ENCODE measurements at regions not wholly inside any gene's neighbourhood (a gene's known extent, or its start where the extent isn't known, plus 50 kb on each side); places are given as distances from the start of the nearest gene placed in this dataset.
"Not testable (repeated sequence)": the region's sequence is repeated elsewhere in the genome, so short reads cannot be mapped to it uniquely, and the experiment has no call there.

DNA sequence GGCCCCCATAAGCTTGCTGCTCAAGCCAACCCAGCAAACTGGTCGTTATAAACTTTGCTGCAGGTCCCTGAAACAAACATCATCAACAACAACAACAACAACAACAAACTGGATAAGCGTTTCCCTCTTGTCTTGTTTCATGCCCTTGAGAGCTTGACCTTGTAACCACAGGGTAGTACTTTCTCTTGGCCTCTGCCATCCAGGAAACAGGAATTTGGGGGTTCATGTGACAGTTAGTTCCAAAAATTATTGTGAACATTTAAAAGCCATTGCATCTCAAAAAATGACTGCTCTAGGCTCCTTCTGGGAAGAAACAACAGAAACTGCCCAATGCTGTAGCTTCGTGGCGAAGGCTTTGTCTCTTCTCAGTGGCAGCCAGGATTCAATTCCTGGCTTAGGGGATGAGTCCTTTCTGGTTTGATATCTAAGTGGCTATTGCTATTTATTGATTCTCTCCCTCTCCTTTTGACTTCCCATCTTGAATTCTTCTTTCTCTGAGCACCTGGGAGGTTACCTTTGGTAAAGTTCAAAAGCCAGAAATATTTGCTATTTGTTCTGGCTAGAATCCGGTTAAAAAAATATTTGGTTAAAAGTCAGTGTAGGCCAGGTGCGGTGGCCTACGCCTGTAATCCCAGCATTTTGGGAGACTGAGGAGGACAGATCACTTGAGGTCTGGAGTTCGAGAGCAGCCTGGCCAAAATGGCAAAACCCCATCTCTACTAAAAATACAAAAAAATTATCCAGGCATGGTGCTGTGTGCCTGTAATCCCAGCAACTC, 52.0 kb upstream of the CPM start:
- no peak for DNase-seq (ENCODE audit: low read depth in 2 of 2)

DNA sequence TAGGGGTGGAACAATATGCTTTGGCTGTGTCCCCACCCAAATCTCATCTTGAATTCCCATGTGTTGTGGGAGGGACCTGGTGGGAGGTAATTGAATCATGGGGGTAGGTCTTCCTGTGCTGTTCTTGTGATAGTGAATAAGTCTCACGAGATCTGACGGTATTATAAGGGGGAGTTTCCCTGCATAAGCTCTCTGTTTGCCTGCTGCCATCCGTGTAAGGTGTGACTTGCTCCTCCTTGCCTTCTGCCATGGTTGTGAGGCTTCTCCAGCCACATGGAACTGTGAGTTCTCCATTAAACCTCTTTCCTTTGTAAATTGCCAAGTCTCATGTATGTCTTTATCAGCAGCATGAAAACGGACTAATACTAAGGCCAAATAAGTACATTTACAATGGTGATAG, 64.6 kb upstream of the CPM start:
- not testable (repeated sequence) for DNase-seq (ENCODE audit: low read depth in 2 of 2)

DNA sequence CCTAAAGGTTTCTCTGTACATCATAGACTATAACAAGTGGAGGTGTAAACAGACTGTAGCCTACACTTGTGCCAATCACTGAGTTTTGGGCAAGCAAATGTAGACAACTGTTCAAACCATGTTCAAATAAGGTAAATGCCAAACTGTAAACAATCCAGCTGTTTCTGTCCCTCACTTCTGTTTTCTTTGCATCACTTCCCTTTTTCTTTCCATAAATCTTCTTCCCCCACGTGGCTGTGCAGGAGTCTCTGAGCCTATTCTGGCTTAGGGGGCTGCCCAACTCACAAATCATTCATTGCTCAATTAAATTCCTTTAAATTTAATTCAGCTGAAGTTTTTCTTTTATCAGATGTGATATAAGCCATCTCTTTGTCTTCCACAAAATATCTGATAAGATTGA, 65.1 kb upstream of the CPM start:
- DNase-seq (ENCODE audit: low read depth in 2 of 2): no peak

DNA sequence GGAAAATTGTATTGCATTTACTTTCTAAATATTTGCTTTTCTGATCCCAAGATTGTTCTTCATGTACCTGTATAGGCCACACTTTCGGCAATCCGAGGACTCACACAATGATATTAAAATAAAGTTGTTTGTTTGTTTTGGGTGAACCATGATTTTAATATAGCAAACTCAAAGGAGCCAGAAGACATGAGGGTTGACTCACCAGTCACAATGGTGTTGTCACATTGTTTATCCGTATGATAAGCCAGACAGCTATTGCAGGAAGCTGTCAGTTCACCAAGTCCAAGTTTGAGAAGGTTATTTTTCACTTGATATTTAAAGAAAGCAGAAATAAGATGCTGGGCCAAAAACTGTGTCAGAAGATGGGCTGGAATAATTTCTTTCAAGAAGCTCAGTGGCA, 67.1 kb upstream of the CPM start:
- DNase-seq (ENCODE audit: low read depth in 2 of 2): no peak

DNA sequence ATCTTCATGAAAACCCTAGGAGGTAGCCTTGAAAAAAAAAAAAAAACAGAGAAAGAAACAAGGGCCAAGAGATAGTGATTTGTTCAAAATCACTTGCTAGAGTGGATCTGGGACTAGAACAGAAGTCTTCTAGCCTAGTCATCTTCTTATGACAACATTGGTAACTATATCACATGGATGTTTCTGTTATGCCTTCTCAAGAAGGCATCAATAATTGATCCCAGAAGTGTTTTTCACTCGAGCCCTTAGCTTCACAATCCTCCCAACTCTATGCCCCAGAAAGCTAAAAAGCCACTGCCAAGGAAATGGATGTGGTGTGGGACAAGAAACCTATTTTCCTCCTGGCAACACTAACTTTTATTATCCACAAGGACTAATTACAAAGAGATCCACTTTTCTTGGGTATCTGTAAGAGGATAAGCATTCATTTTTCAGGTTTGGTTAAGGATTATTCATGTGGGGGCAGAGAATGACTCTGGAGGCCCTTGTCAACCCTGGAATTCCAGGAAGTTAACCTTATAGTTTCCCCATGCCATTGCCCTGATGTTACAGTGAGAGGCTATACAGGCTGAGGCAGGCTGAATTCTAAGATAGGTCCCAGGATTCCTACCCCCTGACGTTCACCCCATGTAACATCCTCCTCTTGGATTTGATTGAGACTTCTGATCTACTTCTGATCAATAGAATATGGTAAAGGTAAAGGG, 67.7 kb upstream of the CPM start:
- DNase-seq (ENCODE audit: low read depth in 2 of 2): no peak

DNA sequence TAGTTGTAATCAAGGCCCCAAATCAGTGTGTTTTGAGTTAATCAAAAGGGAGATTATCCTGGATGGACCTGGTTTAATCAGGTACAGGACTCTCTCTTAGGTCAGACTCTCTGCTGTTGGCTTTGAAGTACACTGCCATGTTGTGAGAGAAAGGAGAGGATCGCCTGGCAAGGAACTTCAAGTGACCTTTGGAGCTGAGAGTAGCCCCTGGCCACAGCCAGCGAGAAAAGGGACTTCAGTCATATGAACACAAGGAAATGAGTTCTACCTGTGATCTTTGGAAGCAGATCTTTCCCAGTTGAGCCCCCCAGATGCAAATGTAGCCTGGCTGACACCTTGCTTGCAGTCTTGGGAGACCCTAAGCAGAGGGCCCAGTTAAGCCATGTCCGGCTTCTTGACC, 68.3 kb upstream of the CPM start:
- DNase-seq (ENCODE audit: low read depth in 2 of 2): no peak

DNA sequence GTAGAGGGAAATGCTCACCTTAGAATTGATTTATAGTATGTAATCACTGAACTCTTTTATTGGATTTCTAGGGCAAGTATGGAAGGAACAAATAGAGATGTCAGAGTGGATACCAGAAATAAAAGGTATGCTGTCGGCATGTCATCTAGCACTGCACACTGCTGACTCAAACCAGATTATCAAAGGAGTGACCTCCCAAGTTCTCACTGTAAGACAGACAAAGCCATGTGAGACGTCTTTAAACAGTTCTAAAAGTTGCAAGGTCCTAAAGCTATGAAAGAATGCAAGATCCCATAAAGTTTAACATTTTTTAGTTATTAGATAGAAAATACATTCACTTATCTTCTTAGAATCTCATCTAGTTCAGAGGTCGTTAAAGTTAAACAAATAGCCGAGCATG, 70.0 kb upstream of the CPM start:
- no peak for DNase-seq (ENCODE audit: low read depth in 2 of 2)

DNA sequence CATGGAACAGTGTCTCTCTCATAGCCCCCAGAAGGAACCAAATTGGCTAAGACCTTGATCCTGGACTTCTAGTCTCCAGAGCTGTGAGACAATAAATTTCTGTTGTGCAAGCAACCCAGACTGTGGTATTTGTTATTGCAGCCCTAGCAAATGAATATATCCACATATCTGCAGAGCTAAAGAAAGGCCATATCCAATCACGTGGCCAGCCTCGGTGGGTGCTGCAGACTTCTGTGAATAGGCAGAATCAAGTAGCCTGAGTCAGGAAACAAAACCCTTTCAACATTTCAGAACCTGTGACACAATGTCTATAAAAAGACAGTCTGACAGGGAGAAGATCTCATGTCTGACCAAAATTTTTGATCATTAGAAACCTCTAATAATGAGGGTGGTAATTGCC, 71.0 kb upstream of the CPM start:
- DNase-seq (ENCODE audit: low read depth in 2 of 2): no peak

DNA sequence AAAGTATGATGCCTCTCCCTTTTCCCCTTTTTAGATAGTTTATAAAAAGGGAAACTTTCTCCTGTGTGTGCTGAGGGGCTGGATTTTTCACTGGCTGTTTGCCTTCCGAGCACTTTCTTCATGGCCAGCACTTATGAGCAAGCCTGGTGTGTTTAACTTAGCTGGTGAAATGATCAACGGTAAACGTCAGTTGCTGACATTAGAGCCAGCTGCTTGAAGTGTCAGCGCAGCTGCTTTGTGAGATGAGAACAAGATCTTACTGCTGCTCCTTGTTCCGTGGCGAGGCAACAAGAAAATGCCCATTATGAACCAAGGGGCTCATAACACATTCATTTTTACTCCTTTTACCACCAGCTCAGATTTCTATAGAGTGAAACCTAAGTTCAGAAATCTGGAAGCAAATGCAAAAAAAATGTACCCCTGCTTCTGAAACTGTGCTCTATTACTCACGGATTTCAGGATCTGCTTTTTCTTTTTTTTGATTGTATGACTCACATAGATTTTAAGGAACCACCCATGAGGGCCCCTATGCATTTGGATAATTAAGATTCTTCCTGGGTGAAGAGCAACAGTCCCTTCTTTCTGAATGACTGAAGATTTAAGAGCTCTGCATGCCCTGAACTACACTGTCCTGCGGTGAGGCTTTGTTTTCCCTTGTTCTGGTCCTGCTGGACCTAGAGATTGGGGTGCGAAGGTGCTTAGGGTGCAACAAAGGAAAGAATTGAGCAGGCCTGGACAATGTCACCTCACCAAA, 74.3 kb upstream of the CPM start:
- DNase-seq (ENCODE audit: low read depth in 2 of 2): peak in 1 of 2 donors; percentile 2

DNA sequence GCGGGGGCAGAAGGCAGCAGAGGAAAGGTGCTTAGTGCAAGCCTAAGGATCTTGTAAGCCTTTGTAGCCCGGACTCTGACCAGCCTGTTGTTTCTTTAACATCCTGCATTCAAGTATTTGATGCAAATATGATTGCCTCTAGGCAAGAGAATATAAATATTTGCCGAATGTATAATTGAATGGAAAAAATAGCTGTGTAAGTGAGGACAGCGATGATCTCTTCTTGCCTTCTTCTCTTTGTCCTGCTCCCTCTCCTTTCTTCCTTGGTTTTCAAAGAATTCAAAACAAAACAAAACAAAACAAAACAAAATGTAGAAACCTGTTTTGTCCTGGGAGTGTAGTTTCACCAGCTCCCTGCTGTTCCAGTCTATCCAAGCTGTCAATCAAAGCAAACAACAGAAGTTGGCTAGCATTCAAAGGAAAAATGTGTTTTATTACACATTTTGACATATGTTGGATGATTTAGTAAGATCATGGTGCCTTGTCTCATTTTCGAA, 74.9 kb upstream of the CPM start:
- no peak for DNase-seq (ENCODE audit: low read depth in 2 of 2)

DNA sequence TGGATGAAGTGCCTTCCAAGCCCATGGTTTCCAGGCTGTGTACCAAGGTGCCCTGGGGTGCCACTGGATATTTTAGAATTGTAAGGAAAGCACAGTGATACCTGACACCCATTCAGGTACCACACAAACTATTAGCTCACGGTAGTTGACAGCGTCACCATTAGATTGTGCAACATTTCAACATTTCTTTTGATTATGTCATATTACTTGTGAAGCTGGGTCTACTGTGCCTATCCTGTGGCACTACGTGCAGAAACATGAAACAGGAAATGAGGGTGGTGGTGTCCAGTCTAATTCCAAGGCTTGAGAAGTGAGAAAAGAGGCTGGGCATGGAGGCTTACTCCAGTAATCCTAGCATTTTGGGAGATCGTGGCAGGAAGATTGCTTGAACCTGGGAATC, 75.5 kb upstream of the CPM start:
- no peak for DNase-seq (ENCODE audit: low read depth in 2 of 2)

DNA sequence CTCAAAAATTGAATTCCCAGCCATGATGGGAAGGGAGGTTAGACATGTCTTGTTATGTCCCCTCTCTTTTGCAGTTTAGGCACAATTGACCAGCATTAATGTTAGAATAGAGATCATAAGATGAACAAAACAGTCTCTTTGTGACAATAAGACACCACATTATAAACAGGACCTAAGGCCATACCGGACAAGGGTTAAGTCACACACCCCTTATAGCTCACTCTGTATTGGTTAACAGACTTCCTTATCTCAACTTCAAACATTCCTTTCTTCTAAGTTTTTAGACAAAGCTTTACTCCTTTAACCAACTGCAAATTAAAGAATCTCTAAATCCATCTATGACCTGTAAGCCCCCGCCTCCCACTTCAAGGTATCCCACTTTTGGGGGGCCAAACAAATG, 81.1 kb upstream of the CPM start:
- DNase-seq (ENCODE audit: low read depth in 2 of 2): no peak

DNA sequence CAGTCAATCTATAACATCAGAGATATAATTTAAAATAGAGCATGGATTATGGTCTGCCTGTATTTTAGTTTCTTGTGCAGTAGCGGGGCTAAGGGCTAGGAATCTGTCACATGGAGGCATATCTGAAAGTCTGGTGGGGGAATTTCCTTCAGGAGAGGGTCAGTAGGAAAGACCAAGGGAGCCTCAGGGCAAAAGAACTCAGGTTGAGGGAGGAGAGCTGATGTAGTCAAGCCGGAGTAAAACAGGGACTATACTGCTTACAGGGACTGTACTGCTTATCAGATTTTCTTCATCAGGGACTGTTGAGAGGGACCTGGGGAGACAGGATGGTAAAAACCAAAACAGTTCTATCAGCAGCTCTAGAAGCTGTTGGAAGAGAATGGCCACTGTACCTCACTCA, 82.0 kb upstream of the CPM start:
- no peak for DNase-seq (ENCODE audit: low read depth in 2 of 2)

DNA sequence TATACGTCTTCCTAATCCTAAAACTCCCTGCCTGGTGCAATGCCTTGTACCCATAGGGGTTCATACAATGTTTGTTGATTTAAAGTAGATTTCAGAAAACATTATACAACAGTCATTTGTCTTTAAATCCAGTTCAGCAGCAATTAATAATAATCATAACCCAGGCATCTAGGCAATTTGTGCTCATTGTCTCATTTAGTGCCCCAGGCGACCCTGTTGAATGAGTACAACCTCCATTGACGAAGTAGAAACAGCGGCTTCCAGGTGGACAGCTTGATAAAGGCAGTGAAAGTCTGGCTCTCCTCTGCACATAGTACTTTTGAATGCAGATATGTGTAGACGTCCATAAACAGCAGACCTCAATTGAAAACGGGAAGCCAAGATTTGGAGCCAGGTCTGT, 82.9 kb upstream of the CPM start:
- DNase-seq (ENCODE audit: low read depth in 2 of 2): no peak

DNA sequence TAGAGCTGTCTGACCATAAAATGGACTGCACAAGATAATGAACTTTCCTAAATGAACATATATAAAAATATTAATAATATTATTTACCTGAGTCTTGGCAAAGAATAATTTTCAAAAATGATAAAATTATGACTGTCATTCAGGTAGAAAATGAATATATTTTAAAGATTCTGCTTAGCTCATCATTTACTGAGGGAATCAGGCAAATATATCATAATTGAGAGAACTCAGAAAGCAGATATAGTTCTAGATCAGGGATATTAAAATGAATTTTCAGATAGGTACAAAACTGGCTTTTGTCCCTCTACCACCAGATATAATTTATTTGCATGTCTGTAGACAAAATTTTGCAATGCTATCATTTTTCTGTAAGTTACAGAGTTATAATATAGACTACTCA, 86.1 kb upstream of the CPM start:
- DNase-seq (ENCODE audit: low read depth in 2 of 2): no peak

DNA sequence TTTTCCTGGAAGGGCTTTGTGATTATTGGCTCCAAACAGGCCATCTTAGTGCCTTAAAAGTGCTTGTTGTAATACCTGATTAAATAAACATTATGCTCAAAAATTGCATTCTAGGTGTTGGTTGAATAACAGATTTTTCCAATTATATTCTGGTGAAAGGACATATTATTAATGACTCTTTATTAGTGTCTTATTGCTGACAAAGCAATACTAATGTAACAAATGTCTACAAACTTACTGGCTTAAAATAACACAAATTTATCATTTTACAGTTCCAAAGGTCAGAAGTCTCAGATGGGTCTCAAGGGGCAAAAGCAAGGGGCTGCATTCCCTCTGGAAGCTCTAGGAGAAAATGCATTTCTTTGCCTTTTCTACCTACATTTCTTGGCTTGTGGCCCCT, 86.9 kb upstream of the CPM start:
- no peak for DNase-seq (ENCODE audit: low read depth in 2 of 2)

DNA sequence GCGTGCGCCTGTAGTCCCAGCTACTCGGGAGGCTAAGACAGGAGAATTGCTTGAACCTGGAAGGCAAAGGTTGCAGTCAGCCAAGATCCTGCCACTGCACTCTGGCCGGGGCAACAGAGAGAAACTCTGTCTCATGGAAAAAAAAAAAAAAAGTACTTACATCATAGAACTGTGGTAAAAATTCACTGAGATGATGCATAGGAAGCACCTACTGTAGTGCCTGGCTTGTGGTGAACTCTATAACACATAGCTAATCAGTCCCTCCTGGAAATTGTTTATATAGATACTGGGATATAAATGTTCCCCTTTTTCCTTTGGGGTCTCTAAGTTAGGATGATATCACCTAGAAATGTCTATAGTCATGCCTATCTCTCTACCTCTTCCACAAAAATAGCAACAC, 89.7 kb upstream of the CPM start:
- no peak for DNase-seq (ENCODE audit: low read depth in 2 of 2)

DNA sequence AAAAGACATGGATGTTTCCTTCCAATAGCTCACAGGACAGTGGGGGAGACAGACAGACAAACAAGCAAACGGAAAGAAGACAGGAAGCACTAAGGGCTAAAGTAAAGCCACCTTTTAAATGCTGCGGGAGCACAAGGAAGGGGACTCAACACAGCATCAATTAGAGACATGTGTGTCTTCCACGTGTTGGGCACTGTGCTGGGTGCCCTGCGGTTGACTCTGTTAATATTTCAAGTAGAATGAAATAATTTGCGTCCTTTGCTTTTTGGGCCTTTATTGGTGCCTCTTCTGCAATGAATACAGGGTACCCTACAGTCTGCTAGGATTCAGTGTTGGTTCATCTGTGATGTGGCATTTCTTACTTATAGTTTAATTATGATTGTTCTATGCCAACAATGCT, 90.9 kb upstream of the CPM start:
- DNase-seq (ENCODE audit: low read depth in 2 of 2): no peak

DNA sequence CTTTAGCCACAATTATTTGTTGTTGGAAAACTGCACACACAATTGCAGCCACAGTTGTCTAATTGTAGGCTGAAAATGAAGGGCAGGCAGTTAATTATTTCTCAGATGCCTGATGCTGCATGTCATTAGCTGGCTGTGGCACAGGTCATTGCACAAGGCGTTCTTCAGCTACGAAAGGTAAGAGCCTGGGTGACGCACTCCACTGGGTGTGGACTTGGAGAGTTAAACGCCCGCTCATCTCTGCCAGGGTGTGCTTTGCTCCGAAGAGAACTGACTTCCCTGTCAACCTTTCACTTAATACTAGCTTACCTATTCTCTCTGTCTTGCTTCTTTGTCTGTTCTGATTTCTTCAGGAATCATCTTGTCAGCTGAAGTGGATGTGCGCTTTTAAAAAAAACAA, 91.4 kb upstream of the CPM start:
- no peak for DNase-seq (ENCODE audit: low read depth in 2 of 2)

DNA sequence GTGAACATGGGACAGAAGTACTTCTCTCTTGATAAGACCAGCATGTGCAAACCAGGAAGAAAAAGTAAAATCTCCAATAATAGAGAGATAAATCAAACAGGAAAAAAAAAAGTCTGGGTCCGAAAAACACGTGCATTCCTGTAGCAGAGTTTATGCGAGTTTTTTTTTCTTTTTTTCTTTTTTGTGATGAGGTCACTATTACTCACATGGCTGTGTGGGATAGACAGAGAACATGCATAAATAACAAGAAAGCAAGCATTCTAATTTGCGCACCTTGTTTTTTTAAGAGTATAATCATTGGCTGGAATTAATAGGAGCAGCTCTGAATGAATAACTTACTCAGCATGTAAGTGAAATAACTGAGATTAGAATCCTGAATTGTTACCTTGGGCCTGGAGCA, 91.9 kb upstream of the CPM start:
- DNase-seq (ENCODE audit: low read depth in 2 of 2): no peak

DNA sequence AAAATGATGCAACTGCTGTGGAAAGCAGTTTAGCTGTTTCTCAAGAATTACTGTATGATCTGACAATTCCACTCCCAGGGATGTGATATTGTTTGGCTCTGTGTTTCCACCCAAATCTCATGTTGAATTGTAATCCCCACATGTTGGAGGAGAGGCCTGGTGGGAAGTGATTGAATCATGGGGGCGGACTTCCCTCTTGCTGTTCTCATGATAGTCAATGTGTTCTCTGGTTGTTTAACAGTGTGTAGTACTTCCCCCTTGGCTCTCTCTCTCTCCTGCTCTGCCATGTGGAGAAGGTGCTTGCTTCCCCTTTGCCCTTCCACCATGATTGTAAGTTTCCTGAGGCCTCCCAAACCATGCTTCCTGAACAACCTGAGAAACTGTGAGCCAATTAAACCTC, 93.4 kb upstream of the CPM start:
- no peak for DNase-seq (ENCODE audit: low read depth in 2 of 2)

DNA sequence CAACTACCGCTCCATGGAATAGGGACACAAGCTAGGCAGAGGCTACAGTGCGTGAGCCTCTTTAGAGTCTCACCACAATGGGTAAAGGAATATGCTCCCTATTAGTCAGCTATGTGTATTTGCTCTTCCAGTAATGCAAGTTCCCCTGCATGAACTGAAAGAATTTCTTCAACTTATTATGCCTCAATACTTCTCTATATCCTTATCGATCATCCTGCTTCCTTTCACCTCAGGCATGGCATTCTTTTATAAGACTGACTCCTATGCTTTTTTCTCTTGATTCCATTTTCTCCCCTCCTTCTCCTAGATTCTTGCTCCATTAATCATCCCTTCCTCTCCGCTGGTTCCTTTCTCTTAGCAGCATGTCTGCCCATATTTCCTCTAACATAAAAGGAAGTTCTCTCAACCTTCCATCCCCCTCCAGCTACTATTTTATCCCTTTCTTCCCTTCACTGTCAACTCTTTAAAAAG, 94.5 kb upstream of the CPM start:
- no peak for DNase-seq (ENCODE audit: low read depth in 2 of 2)

All from stimulated activated CD4-positive, alpha-beta T cell treated with anti-CD3 and anti-CD28 coated beads, Interleukin-15, amount 100 ng/mL, for 48 hours (primary cell).